ENCODE measurements at regions not wholly inside any gene's neighbourhood (a gene's known extent, or its start where the extent isn't known, plus 50 kb on each side); places are given as distances from the start of the nearest gene placed in this dataset.

DNA sequence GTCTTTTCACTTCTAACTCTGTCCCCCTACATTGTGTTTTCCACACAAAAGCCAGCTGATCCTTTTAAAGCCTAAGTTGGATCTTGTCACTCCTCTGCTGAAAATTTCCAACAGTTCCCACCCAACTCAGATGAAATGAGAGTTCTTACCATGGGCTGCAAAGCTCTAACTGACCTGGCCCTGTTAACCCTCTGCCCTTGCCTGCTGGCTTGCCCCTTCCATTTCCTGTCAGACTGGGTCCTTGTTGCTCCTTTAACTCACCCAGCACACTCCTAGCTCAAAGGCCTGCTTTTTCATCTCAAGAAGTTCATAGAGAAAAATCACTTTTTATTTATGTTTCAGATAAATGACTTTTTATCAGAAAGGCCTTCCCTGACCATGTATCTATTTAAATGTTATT lies 66.5 kb upstream of the HEY2 start:
- TF ChIP-seq MXI1 (IDR thresholded peaks at IDR 0.05; ENCODE audit: borderline replicate concordance, low read depth, low read length) = no peak
- TF ChIP-seq CEBPB (IDR thresholded peaks at IDR 0.05; ENCODE audit: low read depth, low read length) = no peak

More for the DNA sequence above, 66.5 kb upstream of the HEY2 start:
- BruUV-seq (replicated peaks) = no TSS peak
- Histone ChIP-seq H2AK9ac (replicated peaks; ENCODE audit: low read depth, low read length, poor library complexity) (no peak overlapping the region), H3K4ac (ENCODE audit: low read depth, low read length) (no peak overlapping the region), H3K23ac (ENCODE audit: low read depth, low read length) (no peak overlapping the region), H3K4me1 (ENCODE audit: control insufficient read depth, insufficient read depth, low read length) (no peaks in the 10 kb centered on the region), H3K56ac (ENCODE audit: extremely low read depth, insufficient read depth, low read length) (no peak overlapping the region), H3K14ac (replicated peaks; ENCODE audit: low read depth, low read length) (no peak overlapping the region), H3K27me3 (ENCODE audit: control insufficient read depth, insufficient read depth, low read length) (no peaks in the 10 kb centered on the region), H2BK5ac (ENCODE audit: low read depth, low read length, poor library complexity, severe bottlenecking) (no peak overlapping the region), H2AK5ac (ENCODE audit: low read depth, low read length) (no peak overlapping the region), H2BK20ac (ENCODE audit: low read depth, low read length) (no peak overlapping the region), H3K36me3 (ENCODE audit: control insufficient read depth, insufficient read depth, low read length) (no peaks in the 10 kb centered on the region), H4K20me1 (ENCODE audit: insufficient read depth, low read length) (no peaks in the 10 kb centered on the region), H3K27ac (ENCODE audit: insufficient read depth, low read length) (no peak overlapping the region), H3K9ac (ENCODE audit: low read depth, low read length) (no peak overlapping the region), H3K9me3 (ENCODE audit: control insufficient read depth, insufficient read depth, low read length) (no peaks in the 10 kb centered on the region), H3K9me1 (ENCODE audit: insufficient read depth, low read length) (no peaks in the 10 kb centered on the region), H3K79me1 (ENCODE audit: low read depth in 1 of 2, low read length in 2 of 2) (no peaks in the 10 kb centered on the region), H3K4me2 (ENCODE audit: low read depth, low read length) (no peak overlapping the region), H4K8ac (ENCODE audit: low read depth in 2 of 2, low read length in 2 of 2) (no peak overlapping the region), H2AFZ (replicated peaks; ENCODE audit: low read length, poor library complexity) (no peak overlapping the region), H4K5ac (ENCODE audit: low read depth, low read length) (no peak overlapping the region), H3K4me3 (ENCODE audit: insufficient read depth, low read depth, low read length) (no peak overlapping the region), H2BK120ac (ENCODE audit: low read depth, low read length) (no peak overlapping the region), H2BK15ac (ENCODE audit: low read depth, low read length) (no peak overlapping the region), H4K91ac (ENCODE audit: insufficient read depth, low read depth, low read length) (no peak overlapping the region), H3K18ac (ENCODE audit: low read depth, low read length) (no peak overlapping the region)
- POLR2A ChIA-PET (ENCODE audit: unreplicated experiment) = no interaction called here
- intact Hi-C loops (cut with micrococcal nuclease) (no loop called here), in situ Hi-C loops (cut with MboI; ENCODE audit: low sequenced_read_pairs) (no loop called here), dilution Hi-C loops (cut with HindIII; ENCODE audit: low sequenced_read_pairs, unreplicated experiment) (no loop called here)
- no peak for ATAC-seq (ENCODE audit: low read depth)
- CTCF ChIA-PET = no interaction called here
- no peak for DNase-seq
